Astrocyte (in vitro differentiated cells and primary cell): ENCODE measurements at regions not wholly inside any gene's neighbourhood (a gene's known extent, or its start where the extent isn't known, plus 50 kb on each side); places are given as distances from the start of the nearest gene placed in this dataset.

ENCODE experiments used
- EZH2 ChIP-seq: IDR thresholded peaks from 2 replicates; pipeline ENCODE4 v1.6.1; 2012; ENCODE audit warnings: mild to moderate bottlenecking, low read length, inconsistent platforms; ENCODE audit not compliant: insufficient read depth
- TF ChIP-seq, protein P1 (sequence below): IDR thresholded peaks from 2 replicates; pipeline ENCODE4 v1.5.1; 2011; ENCODE audit warnings: low read depth, mild to moderate bottlenecking, inconsistent platforms, low read length, moderate library complexity; ENCODE audit not compliant: insufficient read depth

GRCh38 chr16:79909571-79909970 lies 309.0 kb upstream of the MAF start:
- TF ChIP-seq, protein P1, sequence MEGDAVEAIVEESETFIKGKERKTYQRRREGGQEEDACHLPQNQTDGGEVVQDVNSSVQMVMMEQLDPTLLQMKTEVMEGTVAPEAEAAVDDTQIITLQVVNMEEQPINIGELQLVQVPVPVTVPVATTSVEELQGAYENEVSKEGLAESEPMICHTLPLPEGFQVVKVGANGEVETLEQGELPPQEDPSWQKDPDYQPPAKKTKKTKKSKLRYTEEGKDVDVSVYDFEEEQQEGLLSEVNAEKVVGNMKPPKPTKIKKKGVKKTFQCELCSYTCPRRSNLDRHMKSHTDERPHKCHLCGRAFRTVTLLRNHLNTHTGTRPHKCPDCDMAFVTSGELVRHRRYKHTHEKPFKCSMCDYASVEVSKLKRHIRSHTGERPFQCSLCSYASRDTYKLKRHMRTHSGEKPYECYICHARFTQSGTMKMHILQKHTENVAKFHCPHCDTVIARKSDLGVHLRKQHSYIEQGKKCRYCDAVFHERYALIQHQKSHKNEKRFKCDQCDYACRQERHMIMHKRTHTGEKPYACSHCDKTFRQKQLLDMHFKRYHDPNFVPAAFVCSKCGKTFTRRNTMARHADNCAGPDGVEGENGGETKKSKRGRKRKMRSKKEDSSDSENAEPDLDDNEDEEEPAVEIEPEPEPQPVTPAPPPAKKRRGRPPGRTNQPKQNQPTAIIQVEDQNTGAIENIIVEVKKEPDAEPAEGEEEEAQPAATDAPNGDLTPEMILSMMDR, result no peak
- no peak for TF ChIP-seq EZH2
